RPMI7951 (cell line): ENCODE measurements at regions not wholly inside any gene's neighbourhood (a gene's known extent, or its start where the extent isn't known, plus 50 kb on each side); places are given as distances from the start of the nearest gene placed in this dataset.

ENCODE experiments used
- DNase-seq: peaks from one replicate; pipeline ENCODE4 v3.0.0-alpha.2; 2012; ENCODE audit warnings: low read depth

DNA sequence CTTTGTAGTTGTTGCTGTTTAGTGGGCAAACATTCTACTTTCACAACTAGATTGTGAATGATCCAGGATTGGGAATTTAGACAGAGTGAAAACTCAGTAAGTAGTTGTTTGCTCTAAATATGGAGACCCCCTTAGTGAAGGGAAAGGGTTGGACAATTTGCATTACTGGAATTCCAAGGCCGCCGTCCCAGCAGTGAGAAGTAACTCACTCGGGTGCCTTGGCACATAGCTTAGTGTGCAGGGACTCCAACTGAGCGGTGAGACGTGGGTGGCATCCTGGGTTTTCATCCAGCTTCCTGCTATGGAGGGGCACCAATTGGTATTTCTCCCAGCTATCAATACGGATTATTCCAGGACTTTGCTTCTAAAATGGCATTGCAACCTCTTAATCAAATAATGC, 69.7 kb upstream of the FCN1 start:
- no peak for DNase-seq

DNA sequence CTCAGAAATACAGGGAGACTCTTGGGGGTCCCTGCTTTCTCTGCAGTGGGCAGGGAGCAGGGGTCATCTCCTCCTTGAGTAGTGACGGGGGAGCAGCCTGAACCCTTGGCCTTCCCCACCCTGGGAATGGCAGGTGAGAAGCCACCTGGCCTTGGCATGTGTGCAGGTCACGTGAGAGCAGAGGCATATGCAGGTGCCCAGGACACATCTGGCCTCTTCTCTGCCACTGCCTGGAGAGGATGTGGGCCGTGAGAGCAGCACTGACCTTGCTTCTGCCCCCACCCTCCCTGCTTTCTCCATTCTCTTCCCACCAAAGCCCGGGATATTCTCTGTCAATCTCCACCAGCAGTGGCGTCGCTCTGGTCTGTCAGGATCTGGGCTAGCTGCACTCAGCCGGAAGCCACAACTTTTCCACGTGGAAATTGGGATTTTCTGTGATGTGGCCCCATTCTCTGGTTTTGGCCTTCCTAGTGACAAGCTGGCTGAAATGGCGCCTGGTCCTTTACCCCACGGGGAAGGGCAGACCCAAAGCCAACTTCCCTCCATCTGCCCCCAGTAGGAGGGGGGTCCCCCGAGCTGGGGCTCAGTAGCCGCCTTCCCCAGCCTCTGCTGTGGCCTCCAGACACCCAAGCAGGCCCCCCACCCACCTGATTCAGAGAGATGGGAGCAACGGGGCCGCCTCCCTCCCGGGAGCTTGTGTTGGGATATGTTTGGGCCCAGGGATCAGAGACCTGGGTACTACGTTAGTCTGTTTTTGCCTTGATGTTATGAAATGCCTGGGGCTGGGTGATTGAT, 70.4 kb upstream of the FCN1 start:
- DNase-seq = no peak

DNA sequence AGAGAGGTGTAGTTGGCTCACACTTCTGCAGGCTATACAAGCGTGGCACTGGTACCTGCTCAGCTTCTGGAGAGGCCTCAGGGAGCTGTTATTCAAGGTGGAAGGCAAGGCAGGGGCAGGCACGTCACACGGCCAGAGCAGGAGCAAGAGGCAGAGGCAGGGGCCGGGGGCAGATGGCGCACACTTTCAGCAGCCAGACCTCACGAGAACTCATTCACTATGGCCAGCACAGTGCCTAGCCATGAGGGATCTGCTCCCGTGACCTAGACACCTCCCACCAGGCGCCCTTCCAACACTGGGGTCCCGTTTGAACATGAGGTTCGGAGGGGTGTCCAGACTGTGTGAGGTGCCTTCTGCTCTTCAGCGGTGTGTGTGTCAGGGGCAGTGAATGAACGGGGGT, 71.0 kb upstream of the FCN1 start:
- no peak for DNase-seq

DNA sequence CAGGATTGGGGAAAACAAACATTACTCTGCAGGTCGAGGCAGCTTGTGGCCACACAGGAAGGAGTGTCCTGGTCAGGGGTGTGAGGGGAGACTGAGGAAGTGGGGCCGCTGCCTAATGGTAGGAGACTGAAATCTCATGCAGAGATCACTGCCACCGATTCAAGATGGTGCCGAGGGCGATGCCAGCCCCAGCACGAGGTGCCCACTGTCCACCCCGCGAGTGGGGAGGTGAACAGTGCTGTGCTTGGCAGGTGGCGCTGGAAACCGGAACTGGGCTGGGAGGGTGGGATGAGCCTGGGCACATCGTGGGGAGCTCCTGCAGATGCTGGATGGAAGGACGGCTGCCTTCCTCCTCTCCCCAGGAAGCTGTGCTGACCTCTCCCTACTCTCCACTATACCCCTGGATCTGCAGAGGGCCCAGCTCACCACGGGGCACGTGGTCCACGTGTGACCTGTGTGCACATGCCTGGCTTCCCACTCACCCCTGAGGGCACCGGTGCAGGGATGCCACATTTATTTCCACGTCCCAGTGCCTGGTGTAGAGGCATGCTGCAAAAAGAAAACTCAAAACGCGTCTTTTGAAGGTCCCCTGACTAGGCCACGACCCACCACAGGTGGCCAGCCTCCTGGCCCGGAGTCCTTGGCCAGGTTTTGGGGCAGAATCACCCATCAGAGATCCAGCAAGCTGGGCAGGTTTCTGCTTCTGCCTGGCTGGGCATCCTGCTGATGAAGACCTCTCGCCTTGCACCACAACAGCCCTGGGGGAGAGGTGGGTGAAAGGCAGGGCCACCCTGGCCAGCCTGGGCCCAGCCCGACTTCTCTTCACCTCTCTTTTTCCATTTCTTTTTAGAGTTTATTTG, 71.7 kb upstream of the FCN1 start:
- no peak for DNase-seq

DNA sequence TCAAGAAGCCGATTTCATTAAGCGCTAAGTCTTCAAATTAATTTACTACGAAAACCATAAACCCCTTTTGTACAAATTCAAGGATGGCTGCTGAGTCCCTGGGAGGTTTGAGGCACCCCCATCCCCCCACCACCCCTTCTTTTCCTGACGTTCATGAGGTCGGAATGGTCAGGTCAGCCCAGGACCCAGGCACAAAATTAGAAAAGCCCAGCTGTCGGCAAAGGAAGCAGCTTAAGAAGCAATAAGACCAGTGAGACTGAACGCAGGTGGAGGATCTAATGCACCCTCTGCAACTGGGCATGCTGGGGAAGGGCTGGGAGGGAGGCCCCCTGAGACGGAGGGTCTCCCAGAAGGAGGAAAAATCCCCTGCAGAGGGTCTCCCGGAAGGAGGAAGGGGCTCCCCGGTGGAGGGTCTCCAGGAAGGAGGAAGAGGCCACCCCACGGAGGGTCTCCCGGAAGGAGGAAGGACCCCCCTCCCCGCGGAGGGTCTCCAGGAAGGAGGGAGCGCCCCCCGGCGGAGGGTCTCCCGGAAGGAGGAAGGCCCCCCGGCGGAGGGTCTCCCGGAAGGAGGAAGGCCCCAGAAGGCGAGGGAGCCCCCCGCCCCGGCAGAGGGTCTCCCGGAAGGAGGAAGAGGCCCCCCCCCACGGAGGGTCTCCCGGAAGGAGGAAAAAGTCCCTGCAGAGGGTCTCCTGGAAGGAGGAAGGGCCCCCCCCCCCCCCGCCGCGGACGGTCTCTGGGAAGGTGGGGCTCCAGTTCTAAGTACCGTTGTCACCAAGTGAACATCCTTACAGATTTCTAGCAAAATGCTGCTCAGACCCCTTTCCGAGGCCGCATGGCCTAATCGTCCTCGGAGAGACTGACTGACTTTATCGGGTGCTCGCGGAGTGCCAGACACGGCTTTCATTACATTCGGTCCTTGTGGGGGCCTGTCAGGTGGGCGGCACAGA, 74.4 kb upstream of the FCN1 start:
- no peak for DNase-seq

DNA sequence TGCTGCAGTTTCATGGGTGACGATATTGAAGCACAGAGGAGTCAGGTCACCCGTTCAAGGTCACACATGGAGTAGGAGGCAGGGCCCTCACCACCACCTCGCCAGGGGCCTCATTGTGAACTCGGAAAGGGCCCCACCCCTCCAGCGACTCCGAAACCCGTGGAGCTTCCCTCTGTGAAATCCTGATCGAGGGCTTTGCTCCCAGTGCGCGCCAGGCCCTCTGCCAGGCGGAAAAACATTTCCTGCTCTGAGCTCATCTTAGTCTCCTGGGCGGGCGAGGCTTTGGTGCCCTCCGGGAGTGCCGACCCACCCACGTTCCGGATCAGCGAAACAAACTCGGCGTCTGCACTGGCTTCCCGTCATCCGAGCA, 75.0 kb upstream of the FCN1 start:
- DNase-seq = peak; percentile 4

DNA sequence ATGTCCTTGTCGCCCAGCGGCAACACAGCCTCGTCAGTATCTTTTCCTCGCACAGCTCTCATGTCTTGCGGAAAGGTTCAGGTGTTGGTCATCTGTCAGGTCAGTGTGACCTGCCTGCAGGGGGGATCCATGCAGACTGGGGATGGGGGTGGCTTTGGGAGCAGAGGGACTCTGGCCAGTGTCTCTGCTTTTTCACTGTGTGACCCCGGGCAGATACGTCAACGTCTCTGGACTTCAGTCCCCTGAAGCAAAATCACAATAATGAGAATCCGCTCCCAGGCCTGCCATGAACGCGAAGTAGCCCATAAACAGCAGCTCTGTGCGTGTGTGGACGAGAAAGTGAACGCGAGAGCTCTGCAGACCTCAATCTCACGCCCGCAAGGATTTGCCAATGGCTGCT, 75.7 kb upstream of the FCN1 start:
- no peak for DNase-seq

DNA sequence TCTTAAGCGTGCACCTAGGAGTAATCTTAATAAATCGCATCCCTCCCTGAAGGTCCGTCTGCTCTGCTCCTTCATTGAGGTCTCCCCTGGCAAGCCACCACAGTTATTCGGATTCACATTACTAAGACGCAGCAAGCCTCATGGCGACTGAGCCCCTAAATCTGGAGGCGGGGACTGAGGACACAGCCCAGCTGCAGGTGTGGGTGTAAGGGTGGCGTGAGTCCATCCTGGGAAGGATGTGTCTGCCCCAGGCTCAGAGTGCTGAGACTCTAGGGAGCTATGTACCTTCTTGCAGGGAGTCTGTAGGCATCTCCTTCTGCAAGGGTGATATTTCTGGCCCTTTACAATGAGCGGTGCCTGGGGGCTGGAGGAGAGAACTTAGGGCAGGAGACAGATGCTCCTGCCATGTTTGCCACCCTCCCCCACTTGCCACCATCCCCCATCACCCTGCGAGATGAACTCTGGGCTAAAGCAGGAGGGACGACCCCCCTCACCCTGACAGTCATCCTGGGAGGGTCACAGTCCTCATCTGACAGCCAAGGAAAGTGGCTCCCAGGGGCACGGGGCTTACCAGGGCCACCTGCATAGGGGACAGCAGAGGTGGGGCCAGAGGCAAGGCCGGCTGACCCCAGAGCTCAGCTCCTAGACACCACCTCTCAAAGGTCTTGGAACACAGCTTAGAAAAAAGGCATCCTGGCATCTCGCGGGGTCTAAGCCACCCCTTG, 76.4 kb upstream of the FCN1 start:
- DNase-seq = no peak

DNA sequence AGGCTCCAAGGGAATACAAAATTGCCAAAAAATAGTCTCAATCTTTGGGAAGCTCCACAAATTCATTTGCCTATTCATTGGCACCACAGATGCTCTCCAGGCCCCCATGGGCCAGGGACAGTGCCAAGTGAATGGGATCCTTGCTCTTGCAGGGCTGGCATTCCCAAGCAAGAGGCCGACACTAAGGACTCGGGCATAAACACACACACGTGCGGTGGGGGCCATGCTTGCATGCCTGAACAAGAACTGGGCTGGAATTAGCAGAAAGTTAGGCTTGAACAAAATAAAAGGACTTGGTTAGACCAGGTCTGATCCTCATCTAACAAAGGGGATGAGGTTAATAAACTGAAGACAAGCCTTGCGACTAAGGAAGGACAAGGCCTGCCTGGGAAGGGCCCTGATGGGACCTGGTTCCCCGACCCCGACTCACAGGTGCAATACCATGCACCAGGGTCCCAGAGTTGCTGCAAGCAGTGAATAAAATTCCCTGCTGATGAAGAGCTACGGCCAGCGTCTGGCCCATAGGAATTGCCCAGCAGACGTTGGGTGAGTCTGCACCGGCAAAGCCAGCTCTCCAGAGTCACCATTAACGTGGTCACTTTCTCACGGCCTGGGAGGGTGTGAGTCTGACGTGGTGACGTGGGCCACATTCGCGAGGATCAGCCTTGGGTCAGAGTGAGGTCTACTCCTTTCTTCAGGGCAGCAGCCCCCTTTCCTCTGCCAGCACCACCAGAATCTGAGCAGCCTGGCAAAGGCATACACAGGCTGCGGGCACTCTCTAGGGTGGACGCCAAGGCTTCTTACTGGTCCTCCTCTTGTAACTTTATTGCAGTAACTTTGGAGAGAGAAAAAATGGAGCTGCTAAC, 77.4 kb upstream of the FCN1 start:
- DNase-seq = no peak

DNA sequence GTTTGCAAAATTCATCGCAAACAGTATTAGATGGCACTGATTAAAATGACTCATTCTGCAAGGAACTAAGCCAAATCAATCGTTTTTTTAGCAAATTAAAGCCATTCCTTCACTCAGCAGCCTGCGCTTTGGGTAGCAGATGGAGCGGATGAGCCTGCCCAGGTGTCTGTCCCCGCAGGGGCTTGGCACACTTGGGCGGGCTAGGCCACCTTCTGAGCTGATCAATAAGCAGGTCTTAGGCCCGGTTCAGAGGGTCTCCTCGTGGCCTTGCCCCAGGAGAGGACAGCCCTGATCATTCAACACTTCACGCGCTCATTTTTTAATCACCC, 78.0 kb upstream of the FCN1 start:
- no peak for DNase-seq

DNA sequence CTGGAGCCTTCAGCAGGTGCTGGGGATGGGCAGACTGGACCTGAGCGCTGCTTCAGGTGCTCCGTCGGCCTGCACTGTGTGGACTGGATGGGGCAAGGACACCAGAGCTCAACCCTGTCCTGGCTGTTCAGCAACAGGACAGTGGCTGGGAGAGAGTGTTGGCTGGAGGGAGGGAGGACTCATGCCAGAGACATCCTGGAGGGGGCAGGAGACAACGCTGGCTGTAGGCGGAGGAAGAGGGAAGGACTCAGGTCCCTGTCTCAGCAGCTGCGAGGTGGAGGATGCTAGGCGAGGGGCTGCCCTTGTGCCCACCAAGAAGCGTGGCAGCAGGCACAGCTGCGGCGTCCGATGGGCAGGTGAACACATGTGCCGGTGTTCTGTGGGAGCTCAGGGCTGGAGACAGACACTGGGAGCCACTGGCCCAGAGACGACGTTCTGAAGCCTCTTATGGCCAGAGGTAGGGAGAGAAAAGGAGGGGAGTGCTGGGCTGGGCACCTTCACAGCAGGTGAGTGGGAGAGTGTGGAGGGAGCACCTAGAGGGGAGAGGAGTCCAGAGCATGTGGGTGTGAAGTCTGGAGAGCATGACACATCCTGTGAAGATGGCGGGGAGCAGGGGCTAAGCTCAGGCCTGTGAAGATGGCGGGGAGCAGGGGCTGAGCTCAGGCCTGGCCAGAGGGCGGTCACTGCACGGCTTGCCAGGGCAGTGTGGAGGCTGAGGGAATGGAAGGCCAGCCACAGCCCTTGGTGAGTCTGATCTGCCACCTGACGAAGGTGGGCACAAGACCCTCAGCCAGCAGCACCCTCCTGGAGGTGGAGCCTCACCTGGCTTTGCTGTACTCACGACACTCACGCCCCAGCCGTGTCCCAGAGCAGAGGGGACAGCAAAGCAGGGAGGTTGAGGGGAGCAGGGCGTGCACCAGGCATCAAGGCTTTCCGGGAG, 79.1 kb upstream of the FCN1 start:
- DNase-seq = no peak

DNA sequence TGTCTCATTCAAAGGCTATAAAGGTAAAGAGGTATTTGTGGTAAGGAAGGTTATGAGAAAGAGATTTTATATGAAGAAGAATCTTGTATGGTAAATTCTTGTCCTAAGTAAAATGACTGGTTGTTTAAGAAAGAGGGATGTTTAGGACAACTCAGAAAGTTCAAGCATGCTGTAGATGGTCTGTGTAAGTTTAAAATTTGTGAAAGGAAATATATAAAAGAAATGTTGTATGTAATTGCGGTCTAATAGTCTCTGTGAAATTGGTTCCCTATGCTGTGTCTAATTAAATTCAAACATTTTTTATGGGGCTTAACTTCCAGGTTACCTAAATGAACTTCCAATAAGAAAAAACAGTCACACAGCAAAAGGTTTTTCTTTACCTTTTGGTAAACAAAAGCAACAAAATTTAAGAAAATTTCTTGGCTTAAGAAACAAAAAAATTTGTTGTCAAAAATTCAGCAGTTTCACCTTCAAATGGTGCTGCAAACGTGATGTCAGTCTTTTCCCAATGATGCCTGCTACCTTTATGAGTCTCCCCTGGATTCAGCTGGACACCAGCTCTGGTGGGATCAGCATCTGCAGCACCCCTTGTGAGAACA, 83.0 kb upstream of the FCN1 start:
- DNase-seq = no peak

DNA sequence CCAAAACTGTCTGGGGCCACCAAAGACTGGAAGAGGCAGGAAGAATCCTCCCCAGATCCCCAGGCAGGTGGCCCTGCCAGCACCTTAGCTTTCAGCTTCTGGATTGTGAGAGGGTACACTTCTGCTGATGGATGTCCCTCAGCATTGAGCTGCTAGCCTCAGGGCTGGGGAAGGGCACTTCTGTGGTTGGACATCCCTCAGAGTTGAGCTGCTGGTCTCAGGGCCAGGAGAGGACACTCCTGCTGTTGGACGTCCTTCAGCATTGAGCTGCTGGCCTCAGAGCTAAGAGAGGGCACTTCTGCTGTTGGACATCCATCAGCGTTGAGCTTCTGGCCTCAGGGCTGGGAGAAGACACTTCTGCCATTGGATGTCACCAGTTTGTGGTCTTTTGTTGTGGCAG, 83.8 kb upstream of the FCN1 start:
- DNase-seq = no peak

DNA sequence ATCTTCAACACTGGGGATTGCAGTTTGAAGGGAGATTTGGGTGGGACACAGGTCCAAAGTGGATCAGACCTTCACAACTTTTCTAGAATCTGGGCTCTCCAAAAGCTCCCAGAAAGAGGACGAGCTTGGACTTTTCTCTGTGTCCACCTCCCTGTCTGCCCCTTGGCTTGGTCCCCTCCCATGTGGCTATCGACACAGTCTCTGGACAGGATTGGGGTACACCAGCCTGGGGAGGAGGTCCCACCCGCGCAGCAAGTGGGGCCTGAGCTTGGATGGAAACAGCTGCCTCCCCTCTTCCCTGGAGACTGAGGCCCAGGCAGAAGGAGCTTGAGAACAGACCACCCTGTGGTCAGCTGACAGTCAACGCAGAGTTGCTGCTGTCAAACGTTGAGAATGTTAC, 84.6 kb upstream of the FCN1 start:
- DNase-seq = no peak

DNA sequence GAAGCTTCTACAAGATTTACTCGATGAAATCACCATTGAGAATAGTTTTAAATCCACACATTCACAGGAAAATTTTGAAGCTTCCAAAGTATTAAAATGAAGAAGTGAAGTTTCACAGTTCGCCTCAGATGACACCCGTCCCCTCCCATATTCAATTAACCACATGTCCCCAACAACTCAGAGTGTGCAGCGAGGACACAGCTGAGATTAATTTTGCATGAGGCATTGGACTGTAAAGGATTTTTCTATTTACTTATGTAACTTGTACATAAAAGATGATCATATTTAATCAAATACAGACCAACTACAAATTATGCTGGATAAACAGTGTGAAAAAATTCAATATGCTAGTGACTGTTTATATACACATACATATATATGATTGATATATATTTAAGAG, 84.7 kb upstream of the OLFM1 start:
- no peak for DNase-seq

DNA sequence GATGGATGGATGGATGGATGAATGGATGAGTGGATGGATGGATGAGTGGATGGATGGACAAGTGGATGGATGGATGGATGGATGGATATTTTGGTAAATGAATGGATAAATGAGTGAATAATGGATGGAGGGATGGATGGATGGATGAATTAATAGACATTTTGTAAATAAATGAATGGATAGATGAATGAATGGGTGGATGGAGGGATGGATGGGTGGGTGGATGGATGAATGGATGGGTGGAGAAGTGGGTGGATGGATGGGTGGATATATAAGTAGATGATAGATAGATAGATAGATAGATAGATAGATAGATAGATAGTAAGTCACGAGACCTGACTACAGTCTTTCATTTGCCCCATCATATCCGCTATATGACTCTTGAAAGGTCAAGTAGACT, 82.7 kb upstream of the OLFM1 start:
- no peak for DNase-seq

DNA sequence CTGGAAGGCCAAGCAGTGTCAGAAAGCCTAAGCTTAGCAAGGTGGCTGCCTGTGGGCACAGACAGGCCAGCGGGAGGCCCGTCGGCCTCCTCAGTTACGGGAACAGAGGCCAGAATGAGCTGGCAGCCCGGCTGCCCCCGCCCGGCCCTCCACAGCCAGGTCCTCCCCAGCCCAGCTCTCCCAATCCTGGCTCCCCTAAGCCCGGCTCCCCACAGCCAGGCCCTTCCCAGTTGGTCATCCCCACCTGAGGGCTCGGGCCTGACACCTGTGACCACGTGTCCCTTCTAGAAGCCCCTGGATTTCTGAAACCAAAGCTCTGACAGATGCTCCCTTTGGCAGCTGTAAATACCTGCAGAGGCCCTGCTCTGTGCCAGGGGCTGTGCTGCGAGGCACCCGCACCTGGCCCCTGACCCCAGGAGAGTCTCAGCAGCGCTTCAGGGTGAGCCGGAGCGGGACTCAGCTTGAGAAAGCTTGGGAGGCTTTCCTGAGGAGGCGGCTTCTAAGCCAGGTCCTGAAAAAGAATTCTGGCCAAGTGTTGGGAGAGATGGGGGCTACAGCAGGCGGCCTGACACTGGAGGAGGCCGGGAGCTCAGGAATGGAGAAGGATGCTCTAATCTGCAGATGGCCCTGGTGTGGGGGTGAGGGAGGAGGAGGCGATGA, 80.4 kb upstream of the OLFM1 start:
- DNase-seq = no peak

DNA sequence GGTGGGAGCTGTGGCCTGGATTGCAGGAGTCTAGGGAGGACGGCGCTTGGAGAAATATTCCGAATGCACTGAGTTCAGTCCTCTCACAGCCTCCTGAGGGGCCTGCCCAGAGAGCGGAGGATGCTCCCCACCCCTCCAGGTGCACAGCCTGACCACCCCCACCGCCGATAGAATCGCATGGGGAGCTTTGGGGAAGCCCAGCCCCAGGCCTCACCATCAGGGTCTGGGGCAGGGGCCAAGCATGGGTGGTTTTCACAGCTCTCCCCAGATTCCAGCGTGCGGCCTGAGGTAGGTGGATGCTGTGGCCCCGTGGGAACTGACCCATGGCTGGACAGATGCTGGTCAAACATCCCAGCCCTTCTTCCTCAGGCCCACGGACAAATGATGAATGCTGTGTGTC, 79.9 kb upstream of the OLFM1 start:
- DNase-seq = no peak

DNA sequence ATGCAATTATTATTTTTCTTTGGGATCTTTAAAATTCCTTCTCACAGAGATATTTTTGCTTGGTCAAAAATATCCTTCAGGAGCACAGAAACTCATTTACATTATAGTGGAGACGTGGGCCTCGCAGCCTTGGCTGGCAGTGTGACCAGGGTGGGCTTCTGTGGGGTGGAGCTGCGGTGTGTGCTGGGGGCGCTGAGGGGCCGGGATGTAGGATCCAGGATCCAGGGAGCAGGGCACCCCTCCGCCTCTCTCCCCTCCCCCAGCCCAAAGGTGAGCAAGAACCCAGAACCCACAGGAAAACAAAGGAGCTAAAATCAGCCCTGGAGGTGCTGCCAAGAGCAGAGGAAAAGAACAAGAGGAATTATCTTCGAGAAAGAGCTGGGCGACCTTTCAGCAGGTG, 79.1 kb upstream of the OLFM1 start:
- DNase-seq = no peak
